GM19395 (cell line): ENCODE measurements at regions not wholly inside any gene's neighbourhood (a gene's known extent, or its start where the extent isn't known, plus 50 kb on each side); places are given as distances from the start of the nearest gene placed in this dataset.

Experiments
- ATAC-seq: cut with Tn5 transposase; IDR thresholded peaks from one replicate; pipeline ENCODE4 v1.9.1; 2021; ENCODE audit warnings: mild to moderate bottlenecking, moderate library complexity; ENCODE audit not compliant: unreplicated experiment

DNA sequence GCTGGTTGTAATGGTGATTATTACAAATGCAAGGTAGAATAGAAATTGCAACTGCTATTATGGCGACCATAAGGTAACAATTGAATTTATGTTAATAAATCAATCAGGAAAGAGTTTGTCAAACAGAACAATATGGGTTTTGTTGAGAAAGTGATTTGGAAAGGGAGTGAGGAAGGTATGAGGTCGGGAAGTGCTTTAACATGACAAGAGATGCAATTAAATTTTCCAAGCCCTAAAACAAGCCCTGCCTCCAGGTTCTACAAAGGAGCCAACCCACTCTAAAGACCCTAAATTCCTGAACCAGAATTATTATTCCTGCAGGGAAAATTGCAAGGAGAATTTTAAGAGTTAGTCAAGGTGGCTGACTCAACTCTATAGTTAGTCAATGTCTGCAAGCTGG is 363.7 kb downstream of the BMPER start:
- ATAC-seq: no peak

GRCh38 chr7:34275624-34276023 is 370.3 kb downstream of the BMPER start:
- ATAC-seq: no peak

DNA sequence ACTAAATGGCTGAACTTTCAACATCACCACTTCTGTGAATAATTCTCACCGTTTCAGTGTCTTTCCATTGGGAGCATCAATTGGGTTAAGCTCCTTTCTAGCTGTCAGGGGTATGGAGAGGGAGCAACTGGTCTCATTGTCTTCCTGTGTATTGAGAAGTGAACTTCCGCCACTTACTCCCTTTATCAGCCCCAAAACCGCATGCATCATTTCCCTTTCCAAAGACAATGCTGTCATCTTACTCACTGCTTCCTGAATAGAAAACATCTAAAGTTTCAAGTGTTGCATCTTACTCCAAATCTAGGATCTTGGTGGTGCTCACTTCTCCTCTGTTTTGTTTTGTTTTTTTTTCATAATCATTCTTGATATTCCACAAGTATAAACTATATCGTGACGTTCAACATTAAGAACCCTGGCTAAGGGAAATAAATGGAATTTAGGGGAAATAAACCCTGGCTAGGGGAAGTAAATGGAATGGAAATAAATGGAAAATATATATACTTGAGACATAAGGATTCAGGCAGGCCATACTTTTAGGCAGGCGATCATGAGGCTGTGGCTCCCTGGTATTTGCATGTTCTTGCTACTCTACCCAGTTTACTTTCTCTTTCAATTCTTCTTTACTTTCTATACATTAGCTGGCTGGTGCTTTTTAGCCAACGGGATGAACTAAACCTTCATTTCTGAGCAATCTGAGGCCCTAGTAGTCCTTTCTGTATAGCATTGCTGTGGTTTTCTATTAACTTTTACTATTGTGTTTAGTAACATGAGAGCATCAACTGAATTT is 371.9 kb downstream of the BMPER start:
- peak; percentile 85 for ATAC-seq

GRCh38 chr7:34277803-34278199 is 372.5 kb downstream of the BMPER start:
- no peak for ATAC-seq

- ATAC-seq: no peak
These were observed 375.9 kb downstream of the BMPER start for GRCh38 chr7:34281260-34281659.

- no peak for ATAC-seq
These were observed 375.7 kb upstream of the NPSR1 start for GRCh38 chr7:34282271-34282670.

GRCh38 chr7:34296663-34297062 is 361.4 kb upstream of the NPSR1 start:
- no peak for ATAC-seq

DNA sequence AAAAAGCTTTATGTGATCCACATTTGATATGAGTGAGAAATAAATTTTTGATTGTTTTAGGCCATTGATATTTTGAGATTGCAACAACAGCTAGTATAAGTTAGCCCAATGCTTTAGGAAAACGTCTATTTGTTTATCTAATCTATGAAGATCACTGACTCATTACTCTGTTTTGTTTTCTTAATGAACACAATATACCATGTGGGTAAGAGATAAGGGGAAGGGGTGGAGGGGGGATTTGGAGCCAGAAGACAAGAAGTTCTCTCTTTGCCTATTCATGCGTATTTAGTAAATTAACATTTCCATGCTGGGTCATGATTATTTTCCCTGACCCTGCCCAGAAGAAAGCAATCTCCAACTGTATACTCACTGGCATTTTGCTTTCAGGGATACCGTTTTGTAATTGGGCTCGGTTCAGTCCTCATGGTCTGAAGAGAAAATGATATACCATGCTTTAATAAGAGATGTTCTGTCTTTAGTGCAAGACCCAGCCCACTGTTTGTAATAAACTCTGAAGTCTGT is 359.5 kb upstream of the NPSR1 start:
- ATAC-seq: no peak

DNA sequence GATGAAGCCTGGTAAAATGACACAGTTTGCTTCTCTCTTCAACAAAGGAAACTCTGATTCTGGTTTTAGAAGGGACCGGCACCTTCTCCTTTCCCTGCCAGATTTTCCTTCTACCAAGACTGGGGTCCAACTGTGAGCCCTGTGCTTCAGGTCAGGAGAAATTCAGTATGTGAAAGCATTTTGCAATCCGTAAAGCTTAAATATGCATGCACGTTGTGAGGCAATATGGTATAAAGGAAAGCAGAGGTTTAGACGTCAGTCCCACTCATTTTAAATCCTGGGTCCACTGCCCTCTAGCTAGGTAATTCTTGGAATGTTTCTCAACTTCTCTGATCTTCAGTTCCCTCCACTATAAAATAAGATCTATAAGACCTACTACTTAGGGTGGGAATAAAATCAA is 359.0 kb upstream of the NPSR1 start:
- no peak for ATAC-seq

DNA sequence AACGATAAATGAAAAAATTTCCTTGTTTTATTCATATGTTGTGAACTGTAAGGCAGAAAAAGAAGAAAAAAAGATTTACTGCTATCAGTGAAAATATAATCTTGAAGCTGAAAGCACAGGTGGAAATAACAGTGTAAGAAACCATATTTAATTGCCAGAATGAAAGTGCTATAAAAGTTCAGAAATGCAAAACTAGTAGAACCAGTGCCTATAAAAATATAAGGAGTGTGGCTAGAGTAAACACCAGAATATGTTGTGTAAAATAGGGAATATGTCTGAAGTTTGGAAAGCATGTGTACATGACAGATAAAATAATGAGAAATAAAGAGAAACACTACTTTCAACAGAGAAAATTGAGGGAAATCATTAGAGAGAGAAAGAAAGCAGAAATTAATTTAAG is 350.5 kb upstream of the NPSR1 start:
- no peak for ATAC-seq

- no peak for ATAC-seq
These were observed 349.4 kb upstream of the NPSR1 start for GRCh38 chr7:34308595-34308994.

DNA sequence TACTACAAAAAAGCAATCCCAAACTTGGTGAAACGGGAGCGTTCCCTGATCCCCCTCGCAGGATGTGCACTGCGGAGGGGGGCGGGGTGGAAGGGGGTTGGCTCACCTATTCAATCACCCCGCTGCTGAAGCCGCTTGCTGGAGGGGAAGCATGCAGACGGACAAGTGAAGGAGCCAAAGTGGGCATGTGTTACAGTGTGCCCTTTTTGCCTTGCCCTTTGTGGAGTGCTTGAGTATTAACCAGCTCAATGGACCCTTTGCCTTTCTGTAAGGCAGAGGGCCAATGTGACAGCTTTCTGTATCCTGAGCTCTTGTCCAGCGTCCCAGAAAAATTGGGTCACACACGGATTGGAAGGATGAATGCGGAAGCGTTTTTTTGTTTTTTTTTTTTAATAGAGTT is 348.9 kb upstream of the NPSR1 start:
- ATAC-seq: no peak

- no peak for ATAC-seq
These were observed 348.4 kb upstream of the NPSR1 start for GRCh38 chr7:34309584-34309983.

DNA sequence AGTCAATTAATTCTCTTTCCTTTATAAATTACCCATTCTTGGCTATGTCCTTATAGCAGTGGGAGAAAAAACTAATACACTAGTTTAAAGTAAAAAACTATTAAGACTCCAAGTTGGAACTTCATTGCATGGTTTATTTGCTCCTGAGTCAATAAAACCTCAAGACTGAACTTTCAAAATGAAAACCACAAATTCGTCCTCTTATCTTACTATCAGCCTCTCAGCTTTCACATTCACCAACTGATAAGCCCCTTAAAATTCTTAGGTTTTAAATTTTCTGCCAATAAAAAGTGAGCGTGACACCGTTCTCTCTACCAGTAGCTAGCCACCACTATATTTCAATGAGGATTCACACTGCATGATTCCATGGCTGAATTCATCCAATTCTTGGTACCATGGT is 346.4 kb upstream of the NPSR1 start:
- ATAC-seq: no peak

GRCh38 chr7:34312624-34313023 is 345.4 kb upstream of the NPSR1 start:
- ATAC-seq: no peak

DNA sequence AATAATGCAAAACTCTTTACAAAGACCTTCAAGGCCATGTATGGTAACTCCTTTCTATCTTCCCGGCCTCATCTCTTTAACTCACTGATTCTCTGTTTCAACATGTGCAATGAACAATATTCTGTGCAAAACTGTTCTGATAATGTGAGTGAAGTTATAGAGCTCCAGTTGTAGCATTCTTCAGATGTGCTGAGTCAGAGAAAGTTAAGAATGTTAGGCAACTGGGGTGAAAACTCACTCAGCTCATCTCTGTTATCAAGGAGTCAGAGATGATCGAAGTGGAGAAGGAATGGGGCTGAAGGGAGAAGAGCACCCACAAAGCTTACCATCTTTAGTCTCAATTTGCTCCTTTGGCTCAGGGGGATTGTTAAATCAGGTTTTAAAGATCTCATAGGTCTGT is 344.7 kb upstream of the NPSR1 start:
- no peak for ATAC-seq

DNA sequence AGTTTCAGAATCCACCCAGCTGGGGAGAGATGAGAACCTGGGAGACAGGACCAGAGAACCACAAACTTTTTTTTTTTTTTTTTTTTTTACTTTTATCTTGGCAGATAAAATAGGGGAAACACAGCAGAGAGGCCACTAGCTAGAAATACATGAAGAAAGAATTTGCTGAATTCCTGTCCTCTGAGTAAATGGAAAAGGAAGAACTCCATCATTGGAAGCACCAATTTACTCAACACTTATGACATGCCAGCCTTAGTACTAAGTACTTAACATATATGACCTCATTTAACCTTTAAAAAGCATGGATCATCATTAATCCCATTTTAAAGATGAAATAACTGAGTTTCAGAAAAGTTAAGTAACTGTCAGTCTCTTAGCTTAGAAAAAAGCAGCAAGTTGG is 343.0 kb upstream of the NPSR1 start:
- ATAC-seq: no peak

DNA sequence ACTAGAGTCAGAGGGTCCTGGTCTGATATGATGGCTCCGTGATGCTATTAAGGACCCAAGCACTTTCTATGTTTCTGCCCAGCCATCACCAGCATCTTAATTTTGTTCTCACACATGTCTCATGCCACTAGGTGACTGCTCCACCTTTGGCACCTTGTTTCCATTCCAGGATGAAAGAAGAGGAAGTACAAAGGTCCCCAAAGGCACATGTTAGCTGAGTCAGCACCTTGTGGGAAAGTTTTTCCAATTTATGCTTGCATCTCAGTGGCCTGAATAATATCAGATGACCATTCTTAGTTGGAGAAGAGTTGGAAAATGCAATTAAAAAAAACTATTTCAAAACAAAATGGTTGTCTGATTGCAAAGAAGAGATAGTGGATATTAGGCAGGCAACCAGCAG is 341.0 kb upstream of the NPSR1 start:
- ATAC-seq: no peak

DNA sequence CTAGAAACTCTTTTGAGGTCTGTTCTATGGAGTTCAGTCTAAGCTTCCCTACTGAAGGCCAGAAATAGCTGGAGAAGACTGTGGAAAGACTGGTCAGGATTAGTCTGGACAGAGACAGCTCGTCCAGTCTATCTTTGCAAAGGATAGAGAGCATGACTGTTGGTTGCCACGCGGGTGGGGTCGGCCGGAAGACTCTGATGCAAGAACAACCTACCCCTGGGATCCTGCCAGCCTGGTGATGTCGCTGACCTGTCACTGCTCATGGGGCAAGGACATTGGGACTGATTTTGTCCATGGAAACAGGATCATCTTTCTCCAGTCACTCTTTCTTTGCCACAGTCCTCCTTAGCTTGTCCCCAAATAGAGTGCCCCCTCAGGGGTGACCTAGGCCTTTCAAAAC is 337.6 kb upstream of the NPSR1 start:
- no peak for ATAC-seq

GRCh38 chr7:34320926-34321661 is 336.9 kb upstream of the NPSR1 start:
- peak; percentile 92 for ATAC-seq

DNA sequence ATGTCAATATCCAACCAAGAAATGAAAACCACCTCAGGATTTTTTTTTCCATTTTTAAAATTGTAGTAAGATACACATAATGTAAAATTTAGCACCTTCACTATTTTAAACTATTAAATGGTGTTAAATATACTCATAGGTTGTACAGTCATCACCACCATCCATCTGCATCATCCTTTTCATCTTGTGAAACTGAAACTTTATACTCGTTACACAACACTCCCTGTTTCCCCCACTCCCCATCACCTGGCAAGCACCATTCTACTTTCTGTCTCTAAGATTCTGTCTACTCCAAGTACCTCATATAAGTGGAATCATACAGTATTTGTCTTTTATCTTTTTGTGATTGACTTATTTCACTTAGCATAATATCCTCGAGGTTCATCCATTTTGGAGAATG is 335.2 kb upstream of the NPSR1 start:
- ATAC-seq: peak; percentile 45

DNA sequence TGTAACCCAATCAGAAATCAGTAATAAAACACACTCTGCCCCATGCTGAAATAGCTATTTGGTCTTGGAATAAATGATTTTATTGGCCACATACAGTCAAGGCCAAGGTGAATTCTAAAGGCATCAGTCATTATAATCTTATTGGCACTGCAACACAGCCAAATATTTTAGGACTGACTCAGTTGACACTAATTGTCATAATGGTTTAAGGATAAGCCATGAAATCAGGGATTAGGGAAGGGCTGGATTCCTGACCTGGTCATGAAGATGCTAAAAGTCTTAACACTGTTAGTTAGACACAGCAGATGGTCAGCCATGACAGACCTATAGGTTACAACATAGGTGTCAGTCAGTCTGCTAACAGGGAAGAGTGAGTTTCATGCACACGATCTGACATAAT is 330.3 kb upstream of the NPSR1 start:
- ATAC-seq: no peak
